WTC11 (cell line): ENCODE measurements at regions not wholly inside any gene's neighbourhood (a gene's known extent, or its start where the extent isn't known, plus 50 kb on each side); places are given as distances from the start of the nearest gene placed in this dataset.

Experiments used
- ATAC-seq: fragments of 200-7000 bp; cut with Tn5 transposase; 2 replicates; pipeline ENCODE4 v1.10.0; 2021; ENCODE audit warnings: mild to moderate bottlenecking, moderate library complexity
- CTCF ChIA-PET: fragments of 300-600 bp; sonication (Branson Sonifier 250); formaldehyde crosslinking; loops from one replicate; lab custom pipeline; 2021; ENCODE audit warnings: antibody characterized with exemption; lab: Charles Lee
- POLR2A ChIA-PET: fragments of 350-600 bp; sonication (Branson Sonifier 250); formaldehyde crosslinking; loops from one replicate; lab custom pipeline; 2021; ENCODE audit warnings: antibody characterized with exemption; lab: Charles Lee
- DNase-seq: peaks from one replicate; pipeline ENCODE4 v3.0.0; 2021; ENCODE audit warnings: low spot score
- H3K27ac Mint-ChIP-seq: 2 replicates; pipeline ENCODE4 v1.8.0; 2021; ENCODE audit warnings: mixed read lengths
- H3K27me3 Mint-ChIP-seq: 2 replicates; pipeline ENCODE4 v1.8.0; 2021; ENCODE audit warnings: low read depth, mild to moderate bottlenecking, moderate library complexity, mixed read lengths
- H3K36me3 Mint-ChIP-seq: 2 replicates; pipeline ENCODE4 v1.8.0; 2021; ENCODE audit warnings: mixed read lengths
- H3K4me1 Mint-ChIP-seq: 2 replicates; pipeline ENCODE4 v1.8.0; 2022; ENCODE audit warnings: mixed read lengths
- H3K4me3 Mint-ChIP-seq: 2 replicates; pipeline ENCODE4 v1.8.0; 2021; ENCODE audit warnings: mild to moderate bottlenecking, moderate library complexity, mixed read lengths
- H3K9me3 Mint-ChIP-seq: 2 replicates; pipeline ENCODE4 v1.8.0; 2021; ENCODE audit warnings: mixed read lengths
- ATF2 ChIP-seq: sonication (generic); formaldehyde crosslinking; IDR thresholded peaks from 2 replicates; pipeline ENCODE4 v1.8.1; 2022; ENCODE audit warnings: low read depth, missing genetic modification reagents, borderline replicate concordance
- ATF6 ChIP-seq: sonication (generic); formaldehyde crosslinking; IDR thresholded peaks from 2 replicates; pipeline ENCODE4 v1.8.1; 2023; ENCODE audit warnings: mild to moderate bottlenecking, missing genetic modification reagents
- CDX4 ChIP-seq: fragments of 250-450 bp; sonication (Bioruptor Pico); IDR thresholded peaks from 2 replicates; pipeline ENCODE4 v1.9.0; 2021; ENCODE audit warnings: moderate library complexity, mild to moderate bottlenecking, inconsistent platforms, borderline replicate concordance
- CREM ChIP-seq: sonication (generic); formaldehyde crosslinking; IDR thresholded peaks from 2 replicates; pipeline ENCODE4 v1.8.1; 2022; ENCODE audit warnings: mild to moderate bottlenecking, missing genetic modification reagents, moderate library complexity
- CTCF ChIP-seq: fragments of 200-600 bp; IDR thresholded peaks from 2 replicates; pipeline ENCODE4 v1.8.0; 2022; ENCODE audit warnings: antibody characterized with exemption
- ESRRA ChIP-seq: sonication (generic); formaldehyde crosslinking; IDR thresholded peaks from 2 replicates; pipeline ENCODE4 v1.8.1; 2022; ENCODE audit warnings: mild to moderate bottlenecking, missing genetic modification reagents, borderline replicate concordance
- GABPB1 ChIP-seq: sonication (generic); formaldehyde crosslinking; IDR thresholded peaks from 2 replicates; pipeline ENCODE4 v1.8.1; 2023; ENCODE audit warnings: mild to moderate bottlenecking, missing genetic modification reagents
- HMGXB4 ChIP-seq: sonication (generic); formaldehyde crosslinking; IDR thresholded peaks from 2 replicates; pipeline ENCODE4 v1.8.1; 2023; ENCODE audit warnings: mild to moderate bottlenecking, moderate library complexity, missing genetic modification reagents
- NFATC4 ChIP-seq: fragments of 250-450 bp; sonication (Bioruptor Pico); IDR thresholded peaks from 2 replicates; pipeline ENCODE4 v1.9.0; 2021; ENCODE audit warnings: mild to moderate bottlenecking
- NR1H2 ChIP-seq: sonication (generic); formaldehyde crosslinking; IDR thresholded peaks from 2 replicates; pipeline ENCODE4 v1.9.0; 2021; ENCODE audit warnings: mild to moderate bottlenecking, moderate library complexity, missing genetic modification reagents
- ZNF121 ChIP-seq: sonication (generic); formaldehyde crosslinking; IDR thresholded peaks from 2 replicates; pipeline ENCODE4 v1.8.0; 2023; ENCODE audit warnings: missing genetic modification reagents
- ZNF138 ChIP-seq: sonication (generic); formaldehyde crosslinking; conservative IDR thresholded peaks from 2 replicates; pipeline ENCODE4 v1.8.1; 2022; ENCODE audit warnings: mild to moderate bottlenecking, moderate library complexity, missing genetic modification reagents
- ZNF281 ChIP-seq: sonication (generic); formaldehyde crosslinking; IDR thresholded peaks from 2 replicates; pipeline ENCODE4 v1.8.0; 2023; ENCODE audit warnings: mild to moderate bottlenecking, missing genetic modification reagents
- ZNF425 ChIP-seq: fragments of 250-450 bp; sonication (Bioruptor Pico); conservative IDR thresholded peaks from 2 replicates; pipeline ENCODE4 v1.9.0; 2021; ENCODE audit warnings: mild to moderate bottlenecking
- ZNF532 ChIP-seq: fragments of 250-450 bp; sonication (Bioruptor Pico); IDR thresholded peaks from 2 replicates; pipeline ENCODE4 v1.9.0; 2021; ENCODE audit warnings: mild to moderate bottlenecking, borderline replicate concordance
- ZSCAN18 ChIP-seq: fragments of 250-450 bp; sonication (Bioruptor Pico); IDR thresholded peaks from 2 replicates; pipeline ENCODE4 v2.1.2; 2022; ENCODE audit warnings: mild to moderate bottlenecking, moderate library complexity

GRCh38 chr10:123422261-123422660 lies 243.9 kb upstream of the GPR26 start (continued):
- no peak for TF ChIP-seq ZNF425 (CRISPR knock-in tag)
- TF ChIP-seq ZNF121 (CRISPR knock-in tag) = no peak
- no peak for TF ChIP-seq NR1H2 (CRISPR knock-in tag)
- no peak for TF ChIP-seq ZNF138 (CRISPR knock-in tag)
- TF ChIP-seq HMGXB4 (CRISPR knock-in tag) = no peak
- TF ChIP-seq CDX4 (CRISPR knock-in tag) = no peak
- TF ChIP-seq ZSCAN18 (CRISPR knock-in tag) = no peak
- no peak for TF ChIP-seq ESRRA
- no peak for TF ChIP-seq ZNF281 (CRISPR knock-in tag)

- Mint-ChIP-seq H3K4me1 (peaks cover 27% of the 10 kb centered on the region), H3K9me3 (peaks cover 12% of the 10 kb centered on the region), H3K27ac (no peak overlapping the region), H3K4me3 (no peak overlapping the region), H3K36me3 (no peaks in the 10 kb centered on the region), H3K27me3 (no peaks in the 10 kb centered on the region; the same call in 1 of the 2 replicates)
- ChIA-PET POLR2A (no interaction called here), CTCF (no interaction called here)
- ATAC-seq (no peak), DNase-seq (no peak)
- TF ChIP-seq ZNF532 (no peak), CREM (CRISPR knock-in tag) (no peak), ATF2 (CRISPR knock-in tag) (no peak), GABPB1 (CRISPR knock-in tag) (no peak), ATF6 (CRISPR knock-in tag) (no peak), CTCF (no peak), NFATC4 (CRISPR knock-in tag) (no peak)
These were observed 241.6 kb upstream of the GPR26 start for GRCh38 chr10:123424537-123424936.
